Germinal center (tissue), 1 donor: ENCODE measurements at regions not wholly inside any gene's neighbourhood (a gene's known extent, or its start where the extent isn't known, plus 50 kb on each side); places are given as distances from the start of the nearest gene placed in this dataset.

Experiments used
- DNase-seq: peaks from one replicate; pipeline ENCODE4 v3.0.0; 2012; ENCODE audit warnings: mixed read lengths, low spot score

- DNase-seq = no peak
These were observed 185.9 kb upstream of the MAF start for GRCh38 chr16:79786389-79786788.

DNA sequence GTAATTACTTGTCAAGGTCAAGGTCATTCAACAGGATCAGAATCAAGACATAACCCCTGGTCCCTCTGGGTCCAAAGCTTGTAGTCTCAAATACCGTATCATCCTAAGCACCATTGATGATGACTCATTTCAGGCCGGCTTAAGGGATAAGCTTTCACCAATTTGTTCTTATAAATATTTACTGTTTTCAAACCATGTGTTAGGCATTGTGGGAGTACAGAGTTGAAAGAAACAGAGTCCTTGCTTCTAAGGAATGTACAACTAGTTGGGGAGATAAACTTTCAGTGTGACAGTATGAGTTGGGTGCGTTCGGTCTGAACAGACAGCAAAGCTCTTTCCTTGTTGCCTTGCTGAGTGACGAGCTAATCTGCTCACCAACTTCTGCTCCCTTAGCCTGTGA is 183.5 kb upstream of the MAF start:
- no peak for DNase-seq

GRCh38 chr16:79777679-79778078 is 177.1 kb upstream of the MAF start:
- DNase-seq = no peak

DNA sequence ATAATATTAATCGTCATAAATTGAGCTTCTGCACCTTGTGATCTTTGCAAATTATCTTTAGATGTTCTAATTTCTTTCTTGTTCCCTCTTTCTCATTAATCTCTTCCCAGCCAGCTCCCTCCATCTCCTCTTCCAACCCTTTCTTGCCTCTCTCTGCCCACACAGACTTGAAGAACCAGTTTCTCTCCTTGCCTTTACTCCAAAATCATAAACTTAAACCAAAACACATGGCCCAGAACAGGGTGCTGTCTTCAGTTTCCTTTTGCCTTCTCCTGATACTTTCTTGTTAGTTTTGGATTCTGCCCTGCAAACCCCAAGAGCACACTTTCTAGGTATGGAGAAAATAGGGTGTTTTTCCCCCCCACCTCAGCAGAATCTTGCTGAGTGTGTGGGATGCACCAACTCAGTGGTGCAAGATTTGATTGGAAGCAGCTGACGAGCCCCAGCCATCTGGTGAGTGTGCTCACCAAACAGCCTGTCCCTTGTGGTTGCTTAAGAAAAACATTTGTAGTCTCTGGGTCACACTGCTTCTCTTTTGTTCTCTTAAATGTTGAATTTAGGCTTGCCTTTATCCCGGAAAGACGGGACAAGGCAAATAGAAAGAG is 175.8 kb upstream of the MAF start:
- no peak for DNase-seq

DNA sequence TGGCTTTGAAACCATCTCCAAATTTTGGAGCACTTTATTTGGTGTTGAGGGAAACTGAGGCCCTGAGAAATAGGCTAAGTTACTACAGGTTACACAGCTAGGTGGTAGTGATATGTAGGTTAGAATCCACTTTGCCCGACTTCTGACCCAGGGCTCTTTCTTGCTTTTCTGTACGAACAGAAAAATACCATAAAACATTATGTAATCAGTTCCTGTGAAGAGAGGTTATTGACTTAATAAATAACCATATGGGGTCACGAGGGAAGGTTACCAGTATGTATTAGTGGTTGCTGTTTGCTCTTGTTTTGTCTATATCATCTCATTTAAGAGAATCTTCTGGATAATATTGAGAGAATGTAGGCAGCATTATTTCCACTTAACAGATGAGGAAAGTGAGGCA is 172.2 kb upstream of the MAF start:
- DNase-seq = no peak

- no peak for DNase-seq
These were observed 171.5 kb upstream of the MAF start for GRCh38 chr16:79772048-79772447.

- peak; percentile 91 for DNase-seq
These were observed 169.9 kb upstream of the MAF start for GRCh38 chr16:79770244-79771064.

- no peak for DNase-seq
These were observed 169.3 kb upstream of the MAF start for GRCh38 chr16:79769928-79770243.

DNA sequence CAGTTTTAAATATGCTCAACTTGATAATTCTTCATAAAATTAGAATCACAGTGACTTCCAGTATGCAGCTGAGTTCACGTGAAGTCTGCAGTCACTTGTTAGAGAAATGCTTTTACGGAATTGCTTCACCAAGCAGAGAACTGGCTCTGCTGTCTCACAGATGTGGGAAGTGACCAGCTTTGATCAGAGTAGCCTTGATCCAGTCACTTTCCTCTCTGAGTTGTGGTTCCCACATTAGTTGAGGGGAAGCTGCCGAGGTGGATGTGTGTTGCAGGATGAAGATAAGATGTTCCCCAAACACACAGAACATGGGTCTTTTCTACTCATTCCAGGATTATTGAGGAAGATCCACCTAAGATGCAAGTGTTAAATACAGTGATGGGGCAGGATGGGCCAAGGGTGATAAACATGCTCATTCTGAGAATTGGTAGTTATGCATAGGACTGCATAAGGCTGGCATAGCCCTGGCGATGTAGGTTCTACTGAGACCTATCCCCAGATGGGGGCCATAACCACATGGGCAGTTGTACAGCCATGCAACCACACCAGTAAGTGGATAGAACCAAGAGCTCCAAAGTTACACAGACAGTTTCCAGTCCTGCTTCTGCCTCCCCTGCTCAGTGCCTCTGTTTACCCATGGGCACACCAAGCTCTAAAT is 168.9 kb upstream of the MAF start:
- DNase-seq = no peak

DNA sequence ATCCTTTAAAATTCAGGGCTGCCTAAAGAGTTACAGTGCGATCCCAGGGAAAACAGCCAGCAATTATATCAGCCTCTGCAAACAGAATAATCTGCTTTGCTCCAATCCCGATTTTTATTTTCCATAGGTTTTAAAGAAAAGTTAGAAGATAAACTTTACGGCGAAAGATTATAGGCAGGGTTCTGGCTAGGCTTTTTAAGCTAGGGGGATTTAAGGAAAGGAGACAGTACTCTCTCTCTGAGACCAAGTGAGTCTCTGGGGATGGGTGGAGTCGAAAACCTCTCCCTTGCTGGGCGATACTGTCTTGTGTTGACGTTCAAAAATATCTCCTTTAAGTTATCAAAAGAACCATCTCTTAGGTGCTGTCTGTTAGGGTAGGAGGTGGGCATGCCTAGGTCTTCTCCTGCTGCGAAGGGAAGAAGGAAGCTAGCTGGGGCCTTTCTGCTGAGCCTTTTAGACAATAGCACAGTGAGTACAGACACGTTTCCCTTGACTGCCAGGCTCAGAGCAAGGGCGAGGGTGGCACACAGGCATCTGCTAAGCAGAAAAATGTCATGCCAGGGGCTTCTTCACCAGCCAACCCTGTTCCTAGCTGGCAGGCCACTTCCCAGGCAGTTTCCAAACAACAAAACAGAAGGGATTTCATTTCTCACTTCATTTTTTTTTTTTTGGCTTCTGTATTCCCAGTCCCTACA is 167.9 kb upstream of the MAF start:
- no peak for DNase-seq

GRCh38 chr16:79767421-79768275 is 167.1 kb upstream of the MAF start:
- DNase-seq = no peak

GRCh38 chr16:79765901-79766394 is 165.4 kb upstream of the MAF start:
- no peak for DNase-seq

- DNase-seq = no peak
These were observed 164.9 kb upstream of the MAF start for GRCh38 chr16:79765431-79765830.

GRCh38 chr16:79764415-79765110 is 164.0 kb upstream of the MAF start:
- no peak for DNase-seq

DNA sequence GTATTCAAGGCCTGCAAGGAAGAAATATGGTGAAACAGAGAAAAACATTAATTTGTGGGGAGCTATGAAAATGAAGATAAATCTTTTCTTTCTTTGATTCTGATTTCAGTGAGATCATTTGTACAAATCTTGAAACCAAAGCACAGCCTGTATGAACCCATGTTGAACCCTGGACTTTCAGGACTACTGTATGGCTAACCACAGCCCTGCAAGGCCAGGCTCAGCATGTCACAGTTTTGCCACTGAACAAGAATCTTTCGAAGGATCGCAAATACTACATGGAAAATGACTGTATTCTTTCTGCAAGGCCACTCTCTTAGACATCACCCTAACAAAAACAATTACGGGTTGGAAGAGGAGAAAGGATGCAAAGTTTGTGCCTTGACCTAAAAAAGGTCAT is 161.7 kb upstream of the MAF start:
- no peak for DNase-seq

DNA sequence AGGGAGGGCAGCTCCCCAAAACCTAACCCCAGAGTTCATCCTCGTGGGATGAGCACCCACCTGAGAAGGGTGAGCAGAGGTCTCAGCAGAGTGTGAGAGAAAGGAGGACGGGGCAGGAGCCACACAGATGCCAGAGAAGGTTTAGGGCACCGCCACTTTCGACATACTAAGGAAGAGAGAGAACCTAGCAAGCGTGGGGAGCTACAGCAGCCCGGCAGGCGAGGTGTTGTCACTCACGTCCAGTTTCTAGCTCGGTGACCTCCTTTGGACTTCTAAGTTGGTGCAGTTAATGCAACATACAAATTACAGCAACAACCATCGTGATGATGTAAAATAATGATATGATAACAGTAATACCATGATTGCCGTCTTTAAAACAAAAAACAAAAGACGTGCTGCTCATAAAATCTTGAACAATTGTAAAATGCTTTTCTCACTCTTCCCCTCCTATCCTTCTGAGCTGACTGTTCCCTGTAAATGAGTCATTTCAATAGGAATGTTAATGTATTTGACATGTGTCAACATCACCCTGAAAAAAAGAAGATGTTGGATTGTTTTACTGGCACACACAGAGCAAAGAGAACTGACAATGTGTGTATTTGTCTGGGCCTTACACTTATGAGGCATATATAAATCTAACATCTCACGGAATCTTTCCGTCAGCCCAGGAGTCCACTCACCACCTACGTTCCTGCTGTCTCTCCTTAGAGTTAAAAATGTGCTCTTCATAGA is 158.2 kb upstream of the MAF start:
- no peak for DNase-seq

GRCh38 chr16:79757968-79758367 is 157.4 kb upstream of the MAF start:
- no peak for DNase-seq

DNA sequence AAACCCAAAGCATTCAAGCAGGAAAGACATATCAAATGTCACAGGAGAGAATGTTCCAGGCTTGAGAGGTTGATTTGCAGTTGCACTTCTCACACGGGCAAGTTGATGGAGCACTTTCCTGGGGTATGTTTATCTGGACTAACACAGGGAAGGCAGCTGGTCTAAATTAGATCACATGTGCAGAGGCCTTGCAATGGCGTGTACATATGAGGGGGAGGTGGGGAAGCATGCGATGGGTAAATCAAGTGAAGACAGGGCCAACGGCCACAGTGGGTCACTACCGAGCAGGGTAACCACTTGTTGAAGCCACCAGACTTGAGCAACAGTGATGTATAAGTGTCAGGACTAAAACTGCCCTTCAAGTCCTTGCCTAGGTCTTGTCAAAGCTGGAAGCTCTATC is 156.6 kb upstream of the MAF start:
- DNase-seq = no peak

DNA sequence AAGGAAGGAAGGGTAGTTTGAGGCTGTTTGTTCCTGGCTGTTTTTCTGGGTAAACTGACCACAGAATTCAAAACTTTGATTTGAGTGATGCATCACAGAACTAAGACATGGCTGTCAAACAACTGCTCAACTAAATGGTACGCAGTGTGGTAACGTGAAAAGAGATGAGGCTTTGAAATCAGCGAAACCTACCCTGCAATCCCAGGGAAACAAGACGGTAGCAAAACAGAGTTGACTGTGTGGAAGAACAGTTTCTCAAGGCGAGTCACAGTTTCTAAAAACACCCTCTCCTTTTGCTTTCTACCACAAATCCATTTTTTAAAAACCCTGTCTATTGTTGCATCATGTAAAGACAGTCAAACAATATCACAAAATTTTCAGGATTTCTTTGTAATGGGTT is 156.0 kb upstream of the MAF start:
- no peak for DNase-seq

- DNase-seq = no peak
These were observed 154.0 kb upstream of the MAF start for GRCh38 chr16:79754501-79754900.
